T-cell (primary cell): ENCODE measurements at regions not wholly inside any gene's neighbourhood (a gene's known extent, or its start where the extent isn't known, plus 50 kb on each side); places are given as distances from the start of the nearest gene placed in this dataset.

Source experiments
- ATAC-seq, 4 experiments: fragments of 200-7000 bp in 3 of 4; fragments of 150-1000 bp in 1 of 4; cut with Tn5 transposase; replicated peaks in 1 of 4; 1 replicate in 3 of 4; 2 replicates in 1 of 4; pipeline ENCODE4 v1.10.0; 2021; ENCODE audit warnings: moderate library complexity in 3 of 4, mild to moderate bottlenecking in 2 of 4, moderate number of reproducible peaks in 1 of 4
- CTCF ChIA-PET, 2 donors: fragments of 300-600 bp; sonication (Branson Sonifier 250); formaldehyde crosslinking; loops; one replicate each; lab custom pipeline; 2022; ENCODE audit warnings: antibody characterized with exemption in 2 of 2; lab: Charles Lee
- POLR2A ChIA-PET, 2 donors: fragments of 300-600 bp; sonication (Branson Sonifier 250); formaldehyde crosslinking; loops; one replicate each; lab custom pipeline; 2022; ENCODE audit warnings: antibody characterized with exemption in 2 of 2; lab: Charles Lee
- DNase-seq, 35 experiments: peaks; one replicate each; pipeline versions ENCODE4 v3.0.0 to v3.0.0-alpha.2; 2013 to 2023
- H3K27ac ChIP-seq: one replicate; pipeline ENCODE4 v1.5.1; 2013; ENCODE audit warnings: low read length
- H3K27me3 ChIP-seq, 2 experiments: replicated peaks in 1 of 2; 1 replicate in 1 of 2; 2 replicates in 1 of 2; pipeline versions ENCODE4 v1.6.1 to v1.7.0; 2013; ENCODE audit warnings: low read length in 1 of 2, mixed read lengths in 1 of 2; ENCODE audit not compliant: control insufficient read depth in 2 of 2, insufficient read depth in 2 of 2; ENCODE audit errors: extremely low read depth in 1 of 2
- H3K36me3 ChIP-seq, 2 donors: 1 replicate in 1 of 2; 2 replicates in 1 of 2; pipeline versions ENCODE4 v1.6.1 to v1.7.0; 2013; ENCODE audit warnings: low read length in 1 of 2; ENCODE audit not compliant: control insufficient read depth in 2 of 2, insufficient read depth in 1 of 2; ENCODE audit errors: extremely low read depth in 1 of 2
- H3K4me1 ChIP-seq, 2 experiments: 1 replicate in 1 of 2; 2 replicates in 1 of 2; pipeline versions ENCODE4 v1.6.1 to v1.7.0; 2013; ENCODE audit warnings: low read length in 2 of 2, mixed read lengths in 1 of 2; ENCODE audit not compliant: insufficient read depth in 2 of 2, control insufficient read depth in 1 of 2; ENCODE audit errors: extremely low read depth in 1 of 2
- H3K4me3 ChIP-seq, 2 donors: 1 replicate in 1 of 2; 2 replicates in 1 of 2; pipeline versions ENCODE4 v1.5.1 to v1.7.0; 2013; ENCODE audit warnings: mild to moderate bottlenecking in 2 of 2, low read length in 1 of 2, moderate library complexity in 1 of 2; ENCODE audit not compliant: control insufficient read depth in 1 of 2; ENCODE audit errors: extremely low read depth in 1 of 2
- H3K9me3 ChIP-seq: 2 replicates; pipeline ENCODE4 v1.7.0; 2013
- H3K27ac Mint-ChIP-seq, 2 donors: one replicate each; pipeline ENCODE4 v1.8.0; 2020 to 2021; ENCODE audit warnings: mild to moderate bottlenecking in 2 of 2, mixed read lengths in 2 of 2
- H3K27me3 Mint-ChIP-seq, 2 donors: one replicate each; pipeline ENCODE4 v1.8.0; 2021 to 2022; ENCODE audit warnings: mixed read lengths in 2 of 2
- H3K36me3 Mint-ChIP-seq: one replicate; pipeline ENCODE4 v1.8.0; 2021; ENCODE audit warnings: mixed read lengths
- H3K4me1 Mint-ChIP-seq, 3 donors: one replicate each; pipeline ENCODE4 v1.8.0; 2020 to 2022; ENCODE audit warnings: mixed read lengths in 3 of 3, mild to moderate bottlenecking in 1 of 3
- H3K4me3 Mint-ChIP-seq, 3 donors: one replicate each; pipeline ENCODE4 v1.8.0; 2020 to 2022; ENCODE audit warnings: mild to moderate bottlenecking in 3 of 3, mixed read lengths in 3 of 3, moderate library complexity in 3 of 3
- H3K9me3 Mint-ChIP-seq, 3 donors: one replicate each; pipeline ENCODE4 v1.8.0; 2020 to 2022; ENCODE audit warnings: mixed read lengths in 3 of 3
- WGBS: methylation state at CpG from one replicate; pipeline ENCODE4 v1.1.5; 2013; ENCODE audit warnings: missing lambda C conversion rate; ENCODE audit not compliant: insufficient coverage; 5-methylcytosine and 5-hydroxymethylcytosine counted together

DNA sequence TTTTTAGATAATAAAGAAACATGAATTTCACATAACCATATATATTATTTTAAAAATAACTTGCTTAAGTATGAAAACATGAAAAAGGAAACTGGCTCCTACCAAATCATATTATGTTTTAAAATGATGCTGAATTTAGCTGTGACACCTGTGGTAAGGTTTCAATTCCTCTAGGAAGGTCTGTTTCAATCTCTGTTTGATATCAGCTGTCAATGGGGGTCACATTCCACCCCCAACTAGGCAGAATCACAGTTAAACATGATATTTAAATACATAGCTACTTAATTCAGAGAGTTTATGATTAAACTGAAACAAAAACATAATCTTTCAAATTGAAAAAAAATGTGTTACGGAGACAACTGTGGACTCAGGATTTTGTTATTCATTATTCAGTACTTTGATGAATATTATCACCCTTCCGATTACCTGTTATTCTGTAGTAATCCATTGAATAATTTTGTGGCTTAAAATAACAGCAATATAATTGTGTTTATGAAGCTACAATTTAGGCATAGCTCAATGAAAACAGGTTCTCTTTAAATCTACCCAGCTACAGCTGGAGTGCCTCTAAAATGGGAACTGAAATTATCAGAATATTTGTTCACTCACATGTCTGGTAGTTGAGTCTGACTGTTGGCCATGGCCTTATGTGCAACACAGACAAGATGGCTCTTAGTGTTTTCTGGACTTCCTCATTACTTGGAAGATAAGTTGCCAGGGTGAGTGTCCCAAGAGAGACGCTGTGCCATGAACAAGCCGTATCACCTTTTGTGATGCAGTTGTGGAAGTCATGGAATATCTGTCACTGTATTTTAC, 244.6 kb upstream of the ANO3 start:
- H3K4me1 Mint-ChIP-seq, result peaks cover 0 to 2% (median 0%) of the 10 kb centered on the region in 3 donors

DNA sequence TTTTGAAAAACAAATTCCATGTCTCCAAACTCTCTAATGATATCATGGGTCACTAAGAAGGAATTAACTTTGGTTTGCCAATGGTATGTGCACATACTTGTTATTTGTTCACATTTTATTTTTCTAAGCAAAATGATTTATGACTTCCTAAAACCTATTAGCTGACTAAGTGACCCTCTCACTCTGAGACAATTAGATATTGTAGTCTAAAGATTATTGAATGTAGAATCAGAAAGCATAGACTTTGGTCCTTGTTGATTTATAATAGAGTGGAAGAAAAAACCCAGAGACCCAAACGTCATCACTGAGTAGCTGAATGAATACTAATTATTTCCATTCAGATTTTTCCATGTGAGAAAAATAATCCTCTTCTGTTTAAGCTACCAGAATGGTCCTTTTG, 243.5 kb upstream of the ANO3 start:
- no peak for DNase-seq
- no peak overlapping the region for H3K4me3 ChIP-seq

More for the DNA sequence above, 244.6 kb upstream of the ANO3 start:
- Histone ChIP-seq H3K36me3 (no peaks in the 10 kb centered on the region), H3K4me1 (no peaks in the 10 kb centered on the region), H3K27ac (no peak overlapping the region), H3K4me3 (no peak overlapping the region), H3K9me3 (no peaks in the 10 kb centered on the region), H3K27me3 (no peaks in the 10 kb centered on the region)
- CTCF ChIA-PET, result no interaction called here
- Mint-ChIP-seq H3K27ac (no peak overlapping the region), H3K9me3 (peaks cover 3 to 20% (median 17%) of the 10 kb centered on the region in 3 donors), H3K36me3 (no peaks in the 10 kb centered on the region), H3K4me3 (no peak overlapping the region), H3K27me3 (no peaks in the 10 kb centered on the region)
- WGBS, result 76% methylated on average over 2 of the region's 4 CpGs
- ATAC-seq, result no peak
- no peak for DNase-seq
- POLR2A ChIA-PET, result no interaction called here

DNA sequence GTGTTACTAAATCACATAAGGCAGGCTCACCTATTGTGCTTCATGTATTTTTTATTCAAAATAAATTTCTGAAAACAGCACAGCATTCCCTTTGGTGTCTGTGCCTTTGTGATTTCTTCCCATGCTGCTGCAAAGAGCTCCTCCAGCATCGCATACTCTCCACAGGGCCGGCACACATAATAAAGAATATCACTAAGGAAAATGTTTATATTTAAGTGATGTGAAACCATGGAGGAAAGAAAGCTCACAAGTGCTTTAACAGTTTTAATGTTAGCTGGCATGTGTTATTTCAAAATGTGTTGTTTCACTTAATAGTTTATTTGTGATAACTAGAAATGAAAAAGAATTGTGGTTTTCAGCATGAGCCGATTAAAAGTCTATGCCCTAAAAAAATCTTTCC, 241.3 kb upstream of the ANO3 start:
- ATAC-seq (no peak), DNase-seq (no peak)
- no peaks in the 10 kb centered on the region for H3K4me1 ChIP-seq
- no peak overlapping the region for H3K27ac ChIP-seq
- ChIA-PET POLR2A (no interaction called here), CTCF (no interaction called here)
- no peaks in the 10 kb centered on the region for H3K27me3 ChIP-seq
- H3K36me3 ChIP-seq, result no peaks in the 10 kb centered on the region
- WGBS, result no CpG with 5 or more reads among the region's 3 CpGs
- H3K4me1 Mint-ChIP-seq, result peaks cover 0 to 2% (median 0%) of the 10 kb centered on the region in 3 donors
- H3K9me3 Mint-ChIP-seq, result peaks cover 4 to 24% (median 21%) of the 10 kb centered on the region in 3 donors
- H3K9me3 ChIP-seq, result no peaks in the 10 kb centered on the region
- no peaks in the 10 kb centered on the region for H3K27me3 Mint-ChIP-seq
- no peak overlapping the region for H3K4me3 ChIP-seq
- H3K4me3 Mint-ChIP-seq, result no peak overlapping the region
- H3K27ac Mint-ChIP-seq, result no peak overlapping the region
- H3K36me3 Mint-ChIP-seq, result no peaks in the 10 kb centered on the region

More for the DNA sequence above, 243.5 kb upstream of the ANO3 start:
- Histone ChIP-seq H3K27ac (no peak overlapping the region), H3K36me3 (no peaks in the 10 kb centered on the region), H3K27me3 (no peaks in the 10 kb centered on the region), H3K4me1 (no peaks in the 10 kb centered on the region), H3K9me3 (no peaks in the 10 kb centered on the region)
- no peak overlapping the region for H3K27ac Mint-ChIP-seq
- H3K4me1 Mint-ChIP-seq, result peaks cover 0 to 2% (median 0%) of the 10 kb centered on the region in 3 donors
- no peaks in the 10 kb centered on the region for H3K36me3 Mint-ChIP-seq
- no peak overlapping the region for H3K4me3 Mint-ChIP-seq
- WGBS, result no CpG with 5 or more reads among the region's 1 CpG
- ATAC-seq, result no peak
- POLR2A ChIA-PET, result no interaction called here
- no peaks in the 10 kb centered on the region for H3K27me3 Mint-ChIP-seq
- peaks cover 3 to 20% (median 19%) of the 10 kb centered on the region in 3 donors for H3K9me3 Mint-ChIP-seq
- CTCF ChIA-PET, result no interaction called here

DNA sequence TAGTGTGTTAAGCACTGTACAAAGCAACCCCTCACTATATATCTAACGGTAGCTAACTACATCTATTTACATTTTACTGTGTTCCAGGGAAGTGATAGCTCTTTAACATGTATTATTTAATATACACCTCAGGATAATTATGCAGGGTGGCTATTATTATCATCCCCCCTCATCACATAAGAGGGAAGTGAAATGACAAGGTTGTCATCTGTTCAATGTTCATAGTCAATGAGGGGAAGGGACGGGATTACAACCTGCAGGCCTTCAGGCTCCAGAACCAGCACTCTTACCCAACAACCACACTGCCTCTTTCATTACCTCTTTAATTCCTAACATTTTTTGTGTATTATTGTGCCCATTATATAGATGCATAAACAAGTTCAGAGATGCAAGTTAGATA, 238.7 kb upstream of the ANO3 start:
- Mint-ChIP-seq H3K4me1 (no peaks in the 10 kb centered on the region), H3K9me3 (peaks cover 9 to 25% (median 19%) of the 10 kb centered on the region in 3 donors), H3K27ac (no peak overlapping the region), H3K4me3 (no peak overlapping the region), H3K27me3 (no peaks in the 10 kb centered on the region), H3K36me3 (no peaks in the 10 kb centered on the region)
- DNase-seq (no peak), ATAC-seq (no peak)
- Histone ChIP-seq H3K27me3 (no peaks in the 10 kb centered on the region), H3K27ac (no peak overlapping the region), H3K4me3 (no peak overlapping the region), H3K36me3 (no peaks in the 10 kb centered on the region), H3K9me3 (no peaks in the 10 kb centered on the region), H3K4me1 (no peaks in the 10 kb centered on the region)
- no CpG with 5 or more reads among the region's 2 CpGs for WGBS
- ChIA-PET POLR2A (no interaction called here), CTCF (no interaction called here)

DNA sequence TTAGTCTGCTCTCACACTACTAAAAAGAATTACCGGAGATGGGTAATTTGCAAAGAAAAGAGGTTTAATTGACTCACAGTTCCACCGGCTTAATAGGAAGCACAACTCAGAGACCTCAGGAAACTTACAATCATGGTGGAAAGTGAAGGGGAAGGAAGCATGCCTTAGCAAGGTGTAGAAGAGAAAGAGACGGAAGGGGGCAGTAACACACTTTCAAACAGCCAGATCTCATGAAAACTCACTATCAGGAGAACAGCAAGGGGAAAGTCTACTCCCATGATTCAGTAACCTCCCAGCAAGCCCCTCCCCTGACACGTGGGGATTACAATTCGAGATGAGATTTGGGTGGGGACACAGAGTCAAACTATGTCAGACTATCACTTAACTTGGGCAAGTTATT, 236.6 kb upstream of the ANO3 start:
- H3K9me3 ChIP-seq, result no peaks in the 10 kb centered on the region
- ATAC-seq (no peak), DNase-seq (no peak)
- H3K9me3 Mint-ChIP-seq, result peaks cover 16 to 26% (median 26%) of the 10 kb centered on the region in 3 donors
- no peaks in the 10 kb centered on the region for H3K4me1 ChIP-seq
- WGBS, result no CpG with 5 or more reads among the region's 5 CpGs
- CTCF ChIA-PET, result no interaction called here
- no peak overlapping the region for H3K27ac ChIP-seq
- H3K27ac Mint-ChIP-seq, result no peak overlapping the region
- no peaks in the 10 kb centered on the region for H3K27me3 ChIP-seq
- H3K36me3 ChIP-seq, result no peaks in the 10 kb centered on the region
- H3K4me3 ChIP-seq, result no peak overlapping the region
- H3K27me3 Mint-ChIP-seq, result no peaks in the 10 kb centered on the region
- no peaks in the 10 kb centered on the region for H3K4me1 Mint-ChIP-seq
- H3K4me3 Mint-ChIP-seq, result no peak overlapping the region
- no peaks in the 10 kb centered on the region for H3K36me3 Mint-ChIP-seq
- POLR2A ChIA-PET, result no interaction called here

- CTCF ChIA-PET, result no interaction called here
Measured at GRCh38 chr11:26096451-26096850, 235.5 kb upstream of the ANO3 start.

More at GRCh38 chr11:26096451-26096850, 235.5 kb upstream of the ANO3 start:
- no peak for DNase-seq
- H3K4me3 ChIP-seq, result no peak overlapping the region
- Mint-ChIP-seq H3K27ac (no peak overlapping the region), H3K9me3 (peaks cover 20 to 25% (median 21%) of the 10 kb centered on the region in 3 donors), H3K27me3 (no peaks in the 10 kb centered on the region), H3K36me3 (no peaks in the 10 kb centered on the region), H3K4me1 (no peaks in the 10 kb centered on the region), H3K4me3 (no peak overlapping the region)
- no peak for ATAC-seq
- H3K27ac ChIP-seq, result no peak overlapping the region
- no peaks in the 10 kb centered on the region for H3K9me3 ChIP-seq
- no peaks in the 10 kb centered on the region for H3K4me1 ChIP-seq
- 71% methylated on average over 6 of the region's 6 CpGs for WGBS
- H3K27me3 ChIP-seq, result no peaks in the 10 kb centered on the region
- POLR2A ChIA-PET, result no interaction called here
- H3K36me3 ChIP-seq, result no peaks in the 10 kb centered on the region
